K562 (cell line): ENCODE measurements at regions not wholly inside any gene's neighbourhood (a gene's known extent, or its start where the extent isn't known, plus 50 kb on each side); places are given as distances from the start of the nearest gene placed in this dataset.
A peak's percentile ranks its signal among the peaks of the same experiment; 100 is the strongest.

Experiments used
- BMI1 ChIP-seq: fragments of 150-350 bp; IDR thresholded peaks from 2 replicates; pipeline ENCODE4 v1.6.1; 2014; ENCODE audit warnings: low read length
- GTF2A2 ChIP-seq: IDR thresholded peaks from 2 replicates; pipeline ENCODE4 v1.6.1; 2016; ENCODE audit warnings: mild to moderate bottlenecking, missing genetic modification characterization, missing compliant biosample characterization
- HOXB6 ChIP-seq: fragments of 250-450 bp; sonication (Bioruptor Pico); IDR thresholded peaks from 2 replicates; pipeline ENCODE4 v1.5.1; 2022; ENCODE audit warnings: mild to moderate bottlenecking, borderline replicate concordance
- KAT7 ChIP-seq: sonication (generic); formaldehyde crosslinking; IDR thresholded peaks from 2 replicates; pipeline ENCODE4 v1.8.0; 2022; ENCODE audit warnings: missing genetic modification reagents, mild to moderate bottlenecking, borderline replicate concordance
- KAT8 ChIP-seq: fragments of 450-650 bp; IDR thresholded peaks from 2 replicates; pipeline ENCODE4 v1.6.1; 2016; ENCODE audit warnings: low read depth, mild to moderate bottlenecking
- MYNN ChIP-seq, 2 experiments: sonication (generic); formaldehyde crosslinking in 1 of 2; IDR thresholded peaks; 2 replicates each; pipeline versions ENCODE4 v1.5.0 to v1.6.1; 2016 to 2020; ENCODE audit warnings: antibody characterized with exemption in 1 of 2, missing genetic modification reagents in 1 of 2
- NR3C1 ChIP-seq: sonication (generic); formaldehyde crosslinking; IDR thresholded peaks from 2 replicates; pipeline ENCODE4 v1.8.1; 2022; ENCODE audit warnings: missing genetic modification reagents
- SIN3A ChIP-seq, 2 experiments: fragments of 150-350 bp in 1 of 2; IDR thresholded peaks; 2 replicates each; pipeline ENCODE4 v1.6.1; 2011 to 2016; ENCODE audit warnings: borderline replicate concordance in 2 of 2, low read depth in 2 of 2, low read length in 2 of 2, mild to moderate bottlenecking in 2 of 2, moderate library complexity in 2 of 2; ENCODE audit not compliant: control insufficient read depth in 1 of 2
- ZNF134 ChIP-seq: fragments of 250-450 bp; sonication (Bioruptor Pico); conservative IDR thresholded peaks from 2 replicates; pipeline ENCODE4 v1.4.0; 2020
- ZNF436 ChIP-seq: fragments of 250-450, 450-650 bp; sonication (Bioruptor Pico); formaldehyde crosslinking; IDR thresholded peaks from 2 replicates; pipeline ENCODE4 v1.7.0; 2020; ENCODE audit warnings: mild to moderate bottlenecking
- ZNF780A ChIP-seq: fragments of 250-450 bp; sonication (Bioruptor Pico); IDR thresholded peaks from 2 replicates; pipeline ENCODE4 v1.5.0; 2021; ENCODE audit warnings: mild to moderate bottlenecking
- TF ChIP-seq, protein P1 (sequence below): fragments of 200-800 bp; sonication (Bioruptor generic); IDR thresholded peaks from 2 replicates; pipeline ENCODE4 v1.6.1; 2017; ENCODE audit warnings: missing genetic modification characterization, missing compliant biosample characterization
- TF ChIP-seq, protein P2 (sequence below): fragments of 250-450 bp; sonication (Bioruptor Pico); IDR thresholded peaks from 2 replicates; pipeline ENCODE4 v1.4.0; 2020; ENCODE audit warnings: mild to moderate bottlenecking, moderate library complexity, borderline replicate concordance
- TF ChIP-seq, protein P3 (sequence below), 2 experiments: fragments of 250-450 bp in 1 of 2; fragments of 450-650 bp in 1 of 2; sonication (Bioruptor Pico) in 1 of 2; IDR thresholded peaks; 2 replicates each; pipeline versions ENCODE4 v1.6.1 to v1.8.0; 2016 to 2021; ENCODE audit warnings: mild to moderate bottlenecking in 2 of 2, moderate library complexity in 2 of 2, missing compliant biosample characterization in 1 of 2, missing genetic modification characterization in 1 of 2

DNA sequence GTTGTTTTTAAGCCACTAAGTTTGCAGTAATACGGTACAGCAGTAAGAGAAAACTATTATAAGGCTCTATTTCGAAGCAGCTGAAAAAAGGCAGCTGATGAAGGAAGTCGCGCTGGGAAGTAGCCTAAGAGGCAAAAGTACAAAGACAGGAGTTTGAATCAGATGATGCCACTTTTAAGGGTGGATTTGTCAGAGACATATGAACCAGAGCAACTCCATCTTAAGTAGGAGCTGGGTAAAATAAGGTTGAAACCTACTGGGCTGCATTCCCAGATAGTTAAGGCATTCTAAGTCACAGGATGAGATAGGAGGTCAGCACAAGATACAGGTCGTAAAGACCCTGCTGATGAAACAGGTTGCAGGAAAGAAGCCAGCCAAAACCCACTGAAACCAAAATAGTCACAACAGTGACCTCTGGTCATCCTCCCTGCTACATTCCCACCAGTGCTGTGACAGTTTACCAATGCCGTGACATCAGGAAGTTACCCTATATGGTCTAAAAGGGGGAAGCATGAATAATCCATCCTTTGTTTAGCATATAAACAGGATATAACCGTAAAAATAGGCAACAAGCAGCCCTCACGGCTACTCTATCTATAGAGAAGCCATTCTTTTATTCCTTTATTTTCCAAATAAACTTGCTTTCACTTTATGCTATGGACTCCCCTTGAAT lies 91.8 kb upstream of the PRSS3 start (continued):
- TF ChIP-seq SIN3A (IDR thresholded peaks at IDR 0.05; ENCODE audit: borderline replicate concordance in 2 of 2, control insufficient read depth in 1 of 2, low read depth in 2 of 2, low read length in 2 of 2) (no peak), ZNF134 (CRISPR knock-in tag) (peak; percentile 27; the same call in 1 of the 2 replicates), GTF2A2 (tag) (peak; percentile 74; the same call in 1 of the 2 replicates), ZNF436 (CRISPR knock-in tag) (no peak), KAT7 (CRISPR knock-in tag) (no peak), MYNN (IDR thresholded peaks at IDR 0.05) (no peak), MYNN (CRISPR knock-in tag; IDR thresholded peaks at IDR 0.05) (no peak), BMI1 (no peak), NR3C1 (no peak), ZNF780A (no peak), KAT8 (no peak), HOXB6 (no peak)
- TF ChIP-seq, protein P1, sequence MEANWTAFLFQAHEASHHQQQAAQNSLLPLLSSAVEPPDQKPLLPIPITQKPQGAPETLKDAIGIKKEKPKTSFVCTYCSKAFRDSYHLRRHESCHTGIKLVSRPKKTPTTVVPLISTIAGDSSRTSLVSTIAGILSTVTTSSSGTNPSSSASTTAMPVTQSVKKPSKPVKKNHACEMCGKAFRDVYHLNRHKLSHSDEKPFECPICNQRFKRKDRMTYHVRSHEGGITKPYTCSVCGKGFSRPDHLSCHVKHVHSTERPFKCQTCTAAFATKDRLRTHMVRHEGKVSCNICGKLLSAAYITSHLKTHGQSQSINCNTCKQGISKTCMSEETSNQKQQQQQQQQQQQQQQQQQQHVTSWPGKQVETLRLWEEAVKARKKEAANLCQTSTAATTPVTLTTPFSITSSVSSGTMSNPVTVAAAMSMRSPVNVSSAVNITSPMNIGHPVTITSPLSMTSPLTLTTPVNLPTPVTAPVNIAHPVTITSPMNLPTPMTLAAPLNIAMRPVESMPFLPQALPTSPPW (CRISPR knock-in tag) = no peak
- TF ChIP-seq, protein P2, sequence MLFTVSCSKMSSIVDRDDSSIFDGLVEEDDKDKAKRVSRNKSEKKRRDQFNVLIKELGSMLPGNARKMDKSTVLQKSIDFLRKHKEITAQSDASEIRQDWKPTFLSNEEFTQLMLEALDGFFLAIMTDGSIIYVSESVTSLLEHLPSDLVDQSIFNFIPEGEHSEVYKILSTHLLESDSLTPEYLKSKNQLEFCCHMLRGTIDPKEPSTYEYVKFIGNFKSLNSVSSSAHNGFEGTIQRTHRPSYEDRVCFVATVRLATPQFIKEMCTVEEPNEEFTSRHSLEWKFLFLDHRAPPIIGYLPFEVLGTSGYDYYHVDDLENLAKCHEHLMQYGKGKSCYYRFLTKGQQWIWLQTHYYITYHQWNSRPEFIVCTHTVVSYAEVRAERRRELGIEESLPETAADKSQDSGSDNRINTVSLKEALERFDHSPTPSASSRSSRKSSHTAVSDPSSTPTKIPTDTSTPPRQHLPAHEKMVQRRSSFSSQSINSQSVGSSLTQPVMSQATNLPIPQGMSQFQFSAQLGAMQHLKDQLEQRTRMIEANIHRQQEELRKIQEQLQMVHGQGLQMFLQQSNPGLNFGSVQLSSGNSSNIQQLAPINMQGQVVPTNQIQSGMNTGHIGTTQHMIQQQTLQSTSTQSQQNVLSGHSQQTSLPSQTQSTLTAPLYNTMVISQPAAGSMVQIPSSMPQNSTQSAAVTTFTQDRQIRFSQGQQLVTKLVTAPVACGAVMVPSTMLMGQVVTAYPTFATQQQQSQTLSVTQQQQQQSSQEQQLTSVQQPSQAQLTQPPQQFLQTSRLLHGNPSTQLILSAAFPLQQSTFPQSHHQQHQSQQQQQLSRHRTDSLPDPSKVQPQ = 0 out of 2 replicates have a peak, but pooled peaks have one; percentile 20
- TF ChIP-seq, protein P3, sequence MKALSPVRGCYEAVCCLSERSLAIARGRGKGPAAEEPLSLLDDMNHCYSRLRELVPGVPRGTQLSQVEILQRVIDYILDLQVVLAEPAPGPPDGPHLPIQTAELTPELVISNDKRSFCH (CRISPR knock-in tag; IDR thresholded peaks at IDR 0.05) = peak; percentile 28; the same call in 1 of the 2 replicates
- TF ChIP-seq, protein P3 (tag; IDR thresholded peaks at IDR 0.05) = 0 out of 2 replicates have a peak, but pooled peaks have one; percentile 31
